ENCODE measurements at regions not wholly inside any gene's neighbourhood (a gene's known extent, or its start where the extent isn't known, plus 50 kb on each side); places are given as distances from the start of the nearest gene placed in this dataset.
"Not testable (repeated sequence)": the region's sequence is repeated elsewhere in the genome, so short reads cannot be mapped to it uniquely, and the experiment has no call there.

DNA sequence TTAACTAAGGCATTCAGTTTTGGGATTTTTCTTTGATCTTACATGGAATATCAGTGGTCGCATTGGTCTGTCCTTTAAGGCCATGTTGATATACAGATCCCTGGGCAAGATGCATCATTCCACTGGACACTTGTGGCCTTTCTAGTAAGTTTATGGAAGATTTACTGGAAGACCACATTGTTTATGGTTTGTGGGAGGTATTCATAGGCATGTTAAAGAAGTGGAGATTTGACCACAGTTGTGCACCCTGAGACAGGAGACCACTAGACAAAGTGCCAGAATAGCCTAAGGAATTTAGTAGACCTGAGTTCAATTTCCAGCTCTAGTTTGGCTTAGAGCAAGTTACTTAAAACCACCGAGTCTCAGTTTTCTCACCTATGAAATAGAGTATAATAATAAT, 383.1 kb upstream of the PAPPA start:
- Histone ChIP-seq H3K27me3 (no peaks in the 10 kb centered on the region), H3K9me3 (replicated peaks) (peaks cover 3% of the 10 kb centered on the region; the same call in 1 of the 2 replicates), H3K36me3 (no peaks in the 10 kb centered on the region), H3K4me3 (no peak overlapping the region), H3K4me1 (peaks cover 12% of the 10 kb centered on the region), H3K27ac (no peak overlapping the region)
- DNase-seq = peak; percentile 24 to 52

DNA sequence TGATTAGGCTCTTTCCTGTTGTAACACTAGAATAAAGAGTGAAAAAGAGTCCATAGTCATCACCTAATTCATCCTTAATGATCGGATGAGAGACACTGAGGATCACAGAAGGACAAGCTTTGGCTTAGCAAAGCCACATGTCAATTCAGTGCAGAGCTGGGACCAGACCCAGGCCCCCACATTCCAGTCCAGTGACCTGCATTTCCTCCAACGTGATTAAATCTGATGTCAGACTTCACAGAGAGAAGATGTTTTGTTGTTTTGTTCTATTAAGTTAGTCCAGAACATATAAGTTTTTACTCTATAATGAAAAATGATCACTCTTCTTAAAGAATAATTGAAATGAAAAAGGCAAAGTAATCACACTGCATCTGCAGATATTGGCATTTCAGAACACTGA, 377.9 kb upstream of the PAPPA start:
- Histone ChIP-seq H3K27me3 (no peaks in the 10 kb centered on the region), H3K36me3 (no peaks in the 10 kb centered on the region), H3K4me3 (no peak overlapping the region), H3K4me1 (peaks cover 7% of the 10 kb centered on the region), H3K27ac (no peak overlapping the region), H3K9me3 (replicated peaks) (peaks cover 3% of the 10 kb centered on the region)
- no peak for DNase-seq

DNA sequence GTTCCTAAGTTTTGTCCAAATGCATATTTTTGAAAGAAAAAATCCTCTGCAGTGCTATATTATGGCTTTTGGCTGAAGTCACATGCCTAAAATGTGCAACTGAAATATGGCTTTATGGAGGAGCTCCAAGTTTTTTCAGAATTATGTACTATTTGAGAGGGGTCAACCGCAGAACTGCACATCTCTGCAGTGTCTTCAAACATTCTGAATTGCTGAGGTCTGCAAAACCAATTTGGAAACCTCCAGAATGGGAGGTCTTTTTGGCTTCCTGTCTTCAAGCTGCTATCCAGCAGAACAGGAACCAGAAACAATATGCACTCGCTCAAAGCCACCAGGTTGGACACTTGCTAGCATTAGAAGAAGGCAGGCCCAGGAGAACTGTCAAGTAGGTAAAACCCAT, 376.0 kb upstream of the PAPPA start:
- Histone ChIP-seq H3K27ac (no peak overlapping the region), H3K4me1 (no peaks in the 10 kb centered on the region), H3K9me3 (replicated peaks) (peaks cover 3% of the 10 kb centered on the region), H3K36me3 (no peaks in the 10 kb centered on the region), H3K4me3 (no peak overlapping the region), H3K27me3 (no peaks in the 10 kb centered on the region)
- no peak for DNase-seq

DNA sequence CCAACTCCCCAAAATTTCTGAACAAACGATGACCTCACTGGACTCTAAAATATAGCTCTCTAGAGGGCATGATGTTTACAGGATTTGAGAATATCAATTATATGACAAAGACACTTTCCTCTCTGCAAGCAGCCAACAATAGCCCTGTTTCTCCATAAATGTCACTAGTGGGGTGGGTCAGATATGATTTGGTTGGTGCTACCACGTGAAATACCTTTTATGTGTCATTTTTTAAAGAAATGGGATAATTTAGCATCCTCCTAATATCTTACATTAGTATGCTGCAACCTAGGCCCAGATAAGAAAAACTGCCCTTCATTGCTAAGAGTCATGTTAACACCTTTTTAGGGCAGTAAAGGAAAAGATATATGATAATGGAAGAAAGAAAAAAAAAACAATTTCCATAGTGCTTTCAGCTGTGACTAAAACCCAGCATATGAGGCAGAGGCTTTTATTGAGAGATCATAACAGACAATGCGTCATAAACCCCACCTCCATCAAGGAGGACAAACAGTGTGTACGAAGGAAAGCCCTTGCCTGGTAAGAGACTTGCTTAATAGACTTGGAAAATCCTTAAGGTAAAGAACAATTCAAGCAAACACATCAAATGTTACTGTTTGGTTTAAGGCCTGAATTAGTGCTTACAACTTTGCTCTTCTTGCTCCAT, 372.4 kb upstream of the PAPPA start:
- Histone ChIP-seq H3K9me3 (replicated peaks) (peaks cover 7% of the 10 kb centered on the region), H3K27ac (no peak overlapping the region), H3K4me1 (no peaks in the 10 kb centered on the region), H3K4me3 (no peak overlapping the region), H3K27me3 (no peaks in the 10 kb centered on the region), H3K36me3 (no peaks in the 10 kb centered on the region)
- DNase-seq = no peak

DNA sequence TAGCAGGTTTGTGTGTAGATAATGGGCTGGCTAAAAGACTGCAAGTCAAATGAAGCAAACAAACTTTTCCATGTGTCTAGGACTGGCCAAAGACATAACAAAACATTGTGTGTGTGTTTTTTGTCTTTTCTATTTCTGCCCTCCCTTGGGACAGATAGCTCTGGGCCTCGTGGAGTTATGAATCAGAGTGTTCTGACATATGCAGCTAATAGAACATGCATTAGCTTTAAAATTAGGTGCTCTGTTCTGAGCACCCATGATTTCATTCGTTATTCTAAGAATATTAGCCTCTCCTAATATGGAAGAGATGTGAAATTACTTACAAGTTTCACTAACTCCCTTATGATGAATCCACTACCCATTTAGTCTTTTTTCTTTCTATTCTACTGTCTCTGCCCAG, 367.3 kb upstream of the PAPPA start:
- H3K27me3 ChIP-seq = no peaks in the 10 kb centered on the region
- DNase-seq = no peak
- no peaks in the 10 kb centered on the region for H3K36me3 ChIP-seq
- 0 out of 2 replicates have a peak, but pooled peaks cover 3% of the 10 kb centered on the region for H3K9me3 ChIP-seq (replicated peaks)
- no peak overlapping the region for H3K4me3 ChIP-seq
- no peak overlapping the region for H3K27ac ChIP-seq
- peaks cover 14% of the 10 kb centered on the region for H3K4me1 ChIP-seq

DNA sequence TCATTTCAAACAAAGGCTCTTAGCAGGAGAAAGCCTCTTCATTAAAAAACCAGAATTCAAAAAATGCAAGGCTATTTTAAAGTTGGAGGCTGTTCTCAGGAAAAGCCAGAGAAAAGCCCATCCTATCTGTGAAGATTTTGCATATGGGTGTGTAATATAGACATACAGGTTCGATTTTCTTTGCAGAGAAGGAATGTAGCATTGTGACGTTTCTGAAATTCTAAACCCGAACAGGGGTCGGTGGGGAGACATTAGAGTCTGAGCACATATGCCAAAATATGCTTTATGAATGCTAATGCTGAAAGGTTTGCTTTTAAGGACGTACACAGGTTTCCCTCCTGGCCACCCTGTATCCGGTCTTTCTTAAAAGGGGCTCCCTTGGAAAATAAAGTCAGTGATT, 363.1 kb upstream of the PAPPA start:
- no peak overlapping the region for H3K4me3 ChIP-seq
- H3K36me3 ChIP-seq = no peaks in the 10 kb centered on the region

DNA sequence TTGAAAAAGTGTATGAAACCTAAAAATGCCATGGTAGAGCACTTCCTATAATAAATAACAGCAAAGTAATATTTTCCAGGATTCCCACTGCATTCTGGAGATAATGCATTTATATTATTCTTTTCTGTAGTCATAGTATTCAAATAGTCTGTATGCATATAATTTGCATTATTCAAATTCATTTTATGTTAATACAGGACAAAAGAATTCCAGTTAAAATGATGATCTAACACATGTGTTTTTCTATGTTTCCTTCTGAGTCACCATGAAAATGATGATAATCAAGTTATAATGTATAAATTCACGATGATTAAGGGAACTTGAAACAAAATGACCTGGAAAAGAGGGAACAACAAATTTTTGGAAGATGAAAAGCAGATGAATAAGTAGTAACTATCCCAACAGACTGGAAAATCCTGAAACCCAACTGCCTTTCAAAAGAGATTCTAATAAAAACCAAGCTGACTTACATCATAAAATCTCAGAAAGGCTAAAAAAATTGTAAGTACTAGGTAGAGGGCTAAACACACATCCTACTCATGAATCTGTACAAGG, 358.6 kb upstream of the PAPPA start:
- Histone ChIP-seq H3K36me3 (no peaks in the 10 kb centered on the region), H3K4me1 (peaks cover 10% of the 10 kb centered on the region), H3K4me3 (no peak overlapping the region), H3K27me3 (no peaks in the 10 kb centered on the region), H3K27ac (no peak overlapping the region), H3K9me3 (replicated peaks) (peaks cover 8% of the 10 kb centered on the region; the same call in 1 of the 2 replicates)
- no peak for DNase-seq

More for the DNA sequence above, 363.1 kb upstream of the PAPPA start:
- H3K27ac ChIP-seq = no peak overlapping the region
- H3K27me3 ChIP-seq = no peaks in the 10 kb centered on the region
- DNase-seq = no peak
- H3K9me3 ChIP-seq (replicated peaks) = peaks cover 8% of the 10 kb centered on the region; the same call in 1 of the 2 replicates
- H3K4me1 ChIP-seq = peaks cover 14% of the 10 kb centered on the region

DNA sequence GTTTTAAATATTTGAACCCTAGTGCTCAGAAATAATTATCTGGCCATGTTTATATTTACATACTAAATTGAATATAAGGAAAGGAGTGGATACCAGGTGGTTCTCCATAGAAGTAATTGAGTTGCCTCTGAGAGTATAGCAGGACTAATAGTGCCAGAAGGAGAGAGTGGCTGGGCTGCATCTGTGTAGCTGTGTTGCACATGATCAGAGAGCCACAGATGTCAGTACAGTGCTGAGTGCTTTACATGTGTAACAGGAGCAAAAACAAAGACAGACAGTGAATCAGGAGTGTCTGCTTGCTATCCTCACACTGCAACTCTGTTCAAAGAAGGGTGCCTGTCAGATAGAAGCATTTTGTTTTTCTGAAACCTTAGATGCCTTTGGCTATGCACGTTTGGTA, 353.9 kb upstream of the PAPPA start:
- DNase-seq = no peak
- Histone ChIP-seq H3K4me3 (no peak overlapping the region), H3K27ac (no peak overlapping the region), H3K9me3 (replicated peaks) (0 out of 2 replicates have a peak, but pooled peaks cover 3% of the 10 kb centered on the region), H3K4me1 (no peaks in the 10 kb centered on the region), H3K27me3 (no peaks in the 10 kb centered on the region), H3K36me3 (no peaks in the 10 kb centered on the region)

DNA sequence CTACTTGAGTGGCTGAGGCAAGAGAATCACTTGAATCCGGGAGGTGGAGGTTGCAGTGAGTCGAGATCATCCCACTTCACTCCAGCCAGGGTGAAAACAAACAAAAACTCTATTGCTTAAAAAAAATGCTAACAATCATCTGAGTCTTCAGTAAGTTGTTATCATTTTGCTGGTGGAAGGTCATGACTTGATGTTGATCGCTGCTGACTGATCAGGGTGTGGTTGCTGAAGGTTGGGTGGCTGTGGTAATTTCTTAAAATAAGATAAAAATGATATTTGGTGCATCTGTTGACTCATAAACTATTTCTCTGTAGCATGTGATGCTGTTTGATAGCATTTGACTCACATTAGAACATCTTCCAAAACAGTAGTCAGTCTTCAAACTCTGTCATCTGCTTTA, 349.4 kb upstream of the PAPPA start:
- Histone ChIP-seq H3K4me3 (no peak overlapping the region), H3K4me1 (no peaks in the 10 kb centered on the region), H3K27me3 (no peaks in the 10 kb centered on the region), H3K27ac (no peak overlapping the region), H3K9me3 (replicated peaks) (0 out of 2 replicates have a peak, but pooled peaks cover 3% of the 10 kb centered on the region), H3K36me3 (no peaks in the 10 kb centered on the region)
- no peak for DNase-seq

DNA sequence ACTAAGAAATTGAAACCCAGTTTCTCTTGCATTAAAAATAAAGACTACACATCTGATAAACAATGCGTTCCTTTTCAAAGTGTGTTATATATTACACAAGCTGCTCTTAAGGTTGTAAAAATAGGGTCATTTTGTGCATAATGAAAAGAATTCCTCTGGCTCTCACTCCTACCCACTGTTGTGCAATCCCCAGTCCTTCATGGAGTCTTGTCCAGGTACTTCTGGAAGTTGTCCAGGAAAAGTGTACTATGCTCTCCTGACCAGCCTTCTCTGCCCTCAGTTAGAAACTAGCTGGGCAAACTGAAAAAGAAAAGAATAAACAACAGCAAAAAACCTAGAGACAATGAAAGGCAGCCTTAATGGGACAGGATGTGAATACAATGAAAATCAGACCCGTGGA, 345.5 kb upstream of the PAPPA start:
- Histone ChIP-seq H3K4me1 (no peaks in the 10 kb centered on the region), H3K4me3 (no peak overlapping the region), H3K27me3 (no peaks in the 10 kb centered on the region), H3K27ac (no peak overlapping the region), H3K9me3 (replicated peaks) (no peaks in the 10 kb centered on the region), H3K36me3 (no peaks in the 10 kb centered on the region)
- no peak for DNase-seq

DNA sequence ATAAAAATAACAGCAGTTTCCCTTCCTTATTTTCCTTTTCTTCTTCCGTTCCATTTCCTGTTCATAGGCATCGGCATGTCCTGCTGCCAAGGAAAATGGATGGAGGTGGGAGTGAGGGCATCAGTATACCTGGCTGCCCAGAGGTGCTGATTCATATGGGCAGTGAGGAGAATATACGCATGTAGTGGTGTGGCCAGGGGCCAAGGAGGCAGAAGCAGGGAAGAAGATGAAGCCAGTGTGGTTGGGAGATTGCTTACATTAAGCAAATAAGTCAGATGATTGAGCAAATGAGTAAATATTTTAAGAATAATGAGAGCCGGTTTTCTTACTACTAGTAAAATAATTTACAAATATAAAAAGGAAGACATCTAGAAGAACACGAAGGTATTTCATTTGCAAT, 344.9 kb upstream of the PAPPA start:
- H3K27ac ChIP-seq = no peak overlapping the region
- H3K36me3 ChIP-seq = no peaks in the 10 kb centered on the region
- H3K9me3 ChIP-seq (replicated peaks) = no peaks in the 10 kb centered on the region
- DNase-seq = no peak
- no peak overlapping the region for H3K4me3 ChIP-seq
- no peaks in the 10 kb centered on the region for H3K27me3 ChIP-seq
- H3K4me1 ChIP-seq = no peaks in the 10 kb centered on the region

DNA sequence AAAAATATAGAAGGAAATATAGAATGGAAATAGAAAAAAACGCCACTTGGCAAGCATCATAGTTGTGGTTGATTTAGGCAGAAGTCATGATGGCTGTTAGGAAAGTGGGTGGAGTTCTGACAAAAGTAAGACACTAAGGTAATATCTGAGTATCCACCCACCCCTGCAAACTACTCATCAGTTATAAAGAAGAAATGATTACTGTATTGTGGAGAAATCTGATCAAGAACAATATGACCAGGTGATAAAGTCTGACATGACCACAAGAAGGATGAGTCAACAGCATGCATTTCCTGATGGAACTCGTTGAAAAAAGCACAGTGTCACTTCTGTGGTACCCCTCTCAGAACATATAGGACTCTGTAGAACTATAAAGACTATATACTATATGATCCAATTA, 343.4 kb upstream of the PAPPA start:
- Histone ChIP-seq H3K27ac (no peak overlapping the region), H3K9me3 (replicated peaks) (no peaks in the 10 kb centered on the region)

DNA sequence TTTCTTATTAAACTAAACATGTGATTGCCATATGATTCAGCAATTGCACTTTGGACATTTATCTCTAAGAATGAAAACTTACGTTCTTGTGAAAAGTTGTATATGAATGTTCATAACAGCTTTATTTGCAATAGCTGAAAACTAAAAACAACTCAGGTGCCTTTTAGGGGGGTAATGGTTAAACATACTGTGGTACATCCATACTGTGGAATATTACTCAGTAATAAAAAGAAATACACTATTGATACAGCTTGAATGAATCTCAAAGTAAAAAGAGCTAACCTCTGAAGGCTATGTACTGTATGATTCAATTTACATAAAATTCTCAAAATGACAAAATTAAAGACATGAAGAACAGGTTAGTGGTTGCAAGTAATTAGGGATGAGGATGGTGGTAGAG, 339.5 kb upstream of the PAPPA start:
- no peaks in the 10 kb centered on the region for H3K36me3 ChIP-seq
- H3K27ac ChIP-seq = no peak overlapping the region
- no peaks in the 10 kb centered on the region for H3K9me3 ChIP-seq (replicated peaks)
- DNase-seq = no peak
- no peaks in the 10 kb centered on the region for H3K27me3 ChIP-seq
- H3K4me3 ChIP-seq = no peak overlapping the region
- H3K4me1 ChIP-seq = no peaks in the 10 kb centered on the region

More for the DNA sequence above, 343.4 kb upstream of the PAPPA start:
- DNase-seq = no peak
- Histone ChIP-seq H3K4me3 (no peak overlapping the region), H3K27me3 (no peaks in the 10 kb centered on the region), H3K4me1 (no peaks in the 10 kb centered on the region), H3K36me3 (no peaks in the 10 kb centered on the region)

DNA sequence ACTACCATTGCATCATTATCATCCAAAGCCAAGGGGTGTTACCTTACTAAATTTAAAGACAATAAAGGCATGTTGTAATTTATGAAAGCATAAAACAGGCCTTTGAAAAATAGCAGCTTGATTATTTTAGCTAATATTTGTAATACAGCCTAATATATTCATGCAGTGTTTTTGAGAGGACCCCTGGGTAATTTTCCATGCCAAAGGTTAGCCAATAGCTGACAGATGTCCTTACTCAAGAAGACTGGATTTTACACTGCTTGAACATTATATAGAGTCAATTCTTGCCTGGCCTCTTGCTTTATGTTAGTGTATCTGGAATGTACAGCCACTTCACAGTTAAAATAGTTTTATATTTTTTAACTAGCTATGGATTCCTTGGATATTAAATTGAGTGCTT, 337.8 kb upstream of the PAPPA start:
- Histone ChIP-seq H3K27me3 (no peaks in the 10 kb centered on the region), H3K36me3 (no peaks in the 10 kb centered on the region), H3K4me1 (no peaks in the 10 kb centered on the region), H3K9me3 (replicated peaks) (no peaks in the 10 kb centered on the region), H3K27ac (no peak overlapping the region), H3K4me3 (no peak overlapping the region)
- DNase-seq = no peak

DNA sequence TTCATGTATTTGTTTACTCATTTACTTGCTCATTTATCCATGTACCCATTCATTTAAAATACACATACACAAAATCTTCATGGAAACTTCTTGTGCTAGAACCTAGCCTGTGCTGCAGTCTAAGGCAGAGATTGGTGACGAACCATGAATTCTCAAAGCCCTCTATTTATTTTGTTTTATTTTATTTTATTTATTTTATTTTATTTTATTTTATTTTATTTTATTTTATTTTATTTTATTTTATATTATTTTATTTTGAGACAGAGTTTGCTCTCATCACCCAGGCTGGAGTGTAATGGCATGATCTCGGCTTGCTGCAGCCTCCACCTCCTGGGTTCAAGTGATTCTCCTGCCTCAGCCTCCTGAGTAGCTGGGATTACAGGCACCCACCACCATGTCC, 334.9 kb upstream of the PAPPA start:
- not testable (repeated sequence) for H3K9me3 ChIP-seq (replicated peaks); H3K27ac ChIP-seq; H3K36me3 ChIP-seq; H3K4me3 ChIP-seq; H3K4me1 ChIP-seq; DNase-seq; H3K27me3 ChIP-seq

DNA sequence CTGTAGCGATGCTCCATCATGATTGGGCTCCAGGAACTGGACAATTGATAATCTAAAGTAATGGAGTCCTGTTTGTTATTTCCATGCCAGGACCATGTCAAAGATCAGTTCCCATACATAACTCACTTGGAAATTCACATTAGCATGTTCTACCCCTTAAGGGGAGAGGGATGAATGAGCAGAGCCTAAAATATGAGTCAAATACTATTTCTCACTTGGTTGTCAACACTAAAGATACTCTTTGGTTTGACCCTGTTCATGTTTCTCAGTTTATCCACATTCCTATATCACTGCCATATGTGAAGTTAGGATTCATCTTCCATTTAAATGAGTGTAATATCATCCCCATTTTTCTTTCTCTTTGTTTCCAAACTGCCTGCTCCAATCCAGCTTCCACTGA, 321.6 kb upstream of the PAPPA start:
- Histone ChIP-seq H3K27me3 (no peaks in the 10 kb centered on the region), H3K4me1 (no peaks in the 10 kb centered on the region), H3K27ac (no peak overlapping the region), H3K36me3 (no peaks in the 10 kb centered on the region), H3K9me3 (replicated peaks) (peaks cover 2% of the 10 kb centered on the region; the same call in 1 of the 2 replicates), H3K4me3 (no peak overlapping the region)
- DNase-seq = no peak
